Fibroblast of the aortic adventitia (primary cell): ENCODE measurements at regions not wholly inside any gene's neighbourhood (a gene's known extent, or its start where the extent isn't known, plus 50 kb on each side); places are given as distances from the start of the nearest gene placed in this dataset.

Experiments
- DNase-seq: peaks from one replicate; pipeline ENCODE4 v3.0.0-alpha.2; 2010; ENCODE audit warnings: low read depth
- H3K4me3 ChIP-seq: 2 replicates; pipeline ENCODE4 v1.5.1; 2011; ENCODE audit warnings: low read depth, mild to moderate bottlenecking, control low read depth, low read length, moderate library complexity
- CTCF ChIP-seq: IDR thresholded peaks from 2 replicates; pipeline ENCODE4 v1.5.1; 2011; ENCODE audit warnings: mild to moderate bottlenecking, low read length, control low read depth, inconsistent platforms; ENCODE audit not compliant: insufficient read depth

DNA sequence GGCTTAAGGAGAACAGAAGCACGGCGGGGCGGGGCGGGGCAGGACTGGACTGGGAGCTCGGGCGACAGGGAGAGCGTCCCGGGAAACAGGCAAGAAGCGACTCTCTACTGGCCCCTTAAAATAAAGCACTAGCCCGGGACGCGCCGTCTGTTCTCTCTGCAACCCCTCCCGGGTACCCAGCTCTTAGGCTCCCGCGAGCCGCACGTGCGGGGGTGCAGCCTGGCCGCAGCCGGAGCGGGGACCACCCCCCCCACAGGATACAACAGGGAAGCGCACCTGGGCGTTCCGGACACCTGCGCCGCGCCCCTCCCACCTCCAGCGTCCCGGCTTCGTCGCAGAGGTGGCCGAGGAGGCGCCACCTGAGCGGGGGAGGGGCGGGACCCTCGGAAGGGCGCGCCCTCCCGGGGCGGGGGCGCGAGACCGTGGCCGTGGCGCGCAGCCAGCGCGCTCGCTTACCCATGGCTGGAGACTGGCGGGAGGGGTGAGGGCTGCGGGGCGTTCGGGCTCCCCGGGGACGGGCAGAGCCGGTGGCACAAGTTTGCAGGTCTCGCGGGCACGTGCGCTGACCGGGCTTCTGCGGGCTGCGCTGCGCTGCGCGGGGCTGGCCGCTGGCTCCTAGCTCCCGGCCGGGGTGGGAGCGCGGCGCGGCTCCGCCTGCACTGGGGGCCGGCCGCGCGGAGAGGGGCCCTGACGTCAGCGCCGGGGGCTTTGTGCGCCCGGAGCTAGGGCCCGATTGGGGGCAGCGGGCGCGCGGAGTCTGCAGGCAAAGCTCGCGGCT is 91.5 kb downstream of the GEMIN8 start:
- no peak for DNase-seq
- TF ChIP-seq CTCF = no peak

DNA sequence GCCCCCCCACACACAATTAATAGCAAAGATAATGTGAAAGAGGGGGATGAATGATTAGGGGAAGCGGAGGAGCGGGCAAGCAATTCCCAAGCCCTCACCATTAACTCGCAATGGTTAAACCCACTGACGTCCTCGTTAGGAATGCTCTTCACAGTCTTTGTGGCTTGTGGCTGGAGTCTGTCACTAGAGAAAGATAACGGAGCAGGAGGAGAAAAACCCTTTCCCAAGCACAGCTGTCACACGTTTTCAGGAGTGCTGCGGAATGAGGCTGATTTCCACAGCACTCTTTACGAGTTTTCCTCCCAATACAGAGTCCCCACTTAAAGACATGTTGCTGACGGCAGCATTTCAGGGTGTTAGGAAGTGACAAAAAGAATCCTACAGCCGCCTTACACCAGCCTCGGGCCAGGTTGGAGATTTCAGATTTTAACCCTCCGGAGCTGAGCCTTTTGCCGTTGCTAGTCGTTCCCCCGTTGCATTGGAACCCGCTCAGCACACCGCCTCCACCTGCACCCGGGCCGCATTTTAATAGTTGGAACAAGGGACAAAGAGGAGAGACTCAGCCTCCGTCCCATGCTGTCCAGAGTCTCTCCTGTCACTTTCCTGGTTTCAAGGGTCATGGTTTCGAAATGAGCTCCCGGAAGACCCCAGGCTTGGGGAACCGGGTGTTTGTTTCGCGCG is 92.2 kb downstream of the GEMIN8 start:
- TF ChIP-seq CTCF = no peak
- peak; percentile 19 for DNase-seq
- H3K4me3 ChIP-seq = peak overlapping the region; percentile 55

More for the DNA sequence above, 91.5 kb downstream of the GEMIN8 start:
- H3K4me3 ChIP-seq = peak overlapping the region; percentile 55

GRCh38 chrX:13936521-13937225 is 93.0 kb downstream of the GEMIN8 start:
- DNase-seq = no peak
- no peak for TF ChIP-seq CTCF
- H3K4me3 ChIP-seq = no peak overlapping the region

- H3K4me3 ChIP-seq = no peak overlapping the region
- no peak for TF ChIP-seq CTCF
- no peak for DNase-seq
Measured at GRCh38 chrX:13934731-13935130, 95.0 kb downstream of the GEMIN8 start.

GRCh38 chrX:13933851-13934250 is 95.8 kb downstream of the GEMIN8 start:
- no peak for TF ChIP-seq CTCF
- H3K4me3 ChIP-seq = no peak overlapping the region
- no peak for DNase-seq

- H3K4me3 ChIP-seq = no peak overlapping the region
- DNase-seq = no peak
- no peak for TF ChIP-seq CTCF
Measured at GRCh38 chrX:13933352-13933751, 96.3 kb downstream of the GEMIN8 start.
